ENCODE measurements at regions not wholly inside any gene's neighbourhood (a gene's known extent, or its start where the extent isn't known, plus 50 kb on each side); places are given as distances from the start of the nearest gene placed in this dataset.

- peaks cover 3% of the 10 kb centered on the region; the same call in 1 of the 2 replicates for H3K4me1 Mint-ChIP-seq
- CTCF ChIA-PET, result no interaction called here
- TF ChIP-seq TEAD4 (CRISPR knock-in tag; IDR thresholded peaks at IDR 0.05), result no peak
- TF ChIP-seq ZNF317 (CRISPR knock-in tag; IDR thresholded peaks at IDR 0.05; ENCODE audit: borderline replicate concordance, low read depth), result no peak
- TF ChIP-seq, protein P1, sequence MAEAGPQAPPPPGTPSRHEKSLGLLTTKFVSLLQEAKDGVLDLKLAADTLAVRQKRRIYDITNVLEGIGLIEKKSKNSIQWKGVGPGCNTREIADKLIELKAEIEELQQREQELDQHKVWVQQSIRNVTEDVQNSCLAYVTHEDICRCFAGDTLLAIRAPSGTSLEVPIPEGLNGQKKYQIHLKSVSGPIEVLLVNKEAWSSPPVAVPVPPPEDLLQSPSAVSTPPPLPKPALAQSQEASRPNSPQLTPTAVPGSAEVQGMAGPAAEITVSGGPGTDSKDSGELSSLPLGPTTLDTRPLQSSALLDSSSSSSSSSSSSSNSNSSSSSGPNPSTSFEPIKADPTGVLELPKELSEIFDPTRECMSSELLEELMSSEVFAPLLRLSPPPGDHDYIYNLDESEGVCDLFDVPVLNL (CRISPR knock-in tag; IDR thresholded peaks at IDR 0.05; ENCODE audit: borderline replicate concordance, low read depth), result no peak
- TF ChIP-seq FOXP1 (CRISPR knock-in tag; IDR thresholded peaks at IDR 0.05; ENCODE audit: borderline replicate concordance), result no peak
- TF ChIP-seq, protein P2, sequence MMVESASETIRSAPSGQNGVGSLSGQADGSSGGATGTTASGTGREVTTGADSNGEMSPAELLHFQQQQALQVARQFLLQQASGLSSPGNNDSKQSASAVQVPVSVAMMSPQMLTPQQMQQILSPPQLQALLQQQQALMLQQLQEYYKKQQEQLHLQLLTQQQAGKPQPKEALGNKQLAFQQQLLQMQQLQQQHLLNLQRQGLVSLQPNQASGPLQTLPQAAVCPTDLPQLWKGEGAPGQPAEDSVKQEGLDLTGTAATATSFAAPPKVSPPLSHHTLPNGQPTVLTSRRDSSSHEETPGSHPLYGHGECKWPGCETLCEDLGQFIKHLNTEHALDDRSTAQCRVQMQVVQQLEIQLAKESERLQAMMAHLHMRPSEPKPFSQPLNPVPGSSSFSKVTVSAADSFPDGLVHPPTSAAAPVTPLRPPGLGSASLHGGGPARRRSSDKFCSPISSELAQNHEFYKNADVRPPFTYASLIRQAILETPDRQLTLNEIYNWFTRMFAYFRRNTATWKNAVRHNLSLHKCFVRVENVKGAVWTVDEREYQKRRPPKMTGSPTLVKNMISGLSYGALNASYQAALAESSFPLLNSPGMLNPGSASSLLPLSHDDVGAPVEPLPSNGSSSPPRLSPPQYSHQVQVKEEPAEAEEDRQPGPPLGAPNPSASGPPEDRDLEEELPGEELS (CRISPR knock-in tag; IDR thresholded peaks at IDR 0.05), result no peak
- no peak for TF ChIP-seq ZNF423 (CRISPR knock-in tag; IDR thresholded peaks at IDR 0.05)
- TF ChIP-seq NFE2L1 (CRISPR knock-in tag; IDR thresholded peaks at IDR 0.05), result no peak
- TF ChIP-seq NFATC4 (CRISPR knock-in tag; IDR thresholded peaks at IDR 0.05), result no peak
- TF ChIP-seq ZNF416 (CRISPR knock-in tag; IDR thresholded peaks at IDR 0.05), result no peak
- no peak for TF ChIP-seq NR2C2 (CRISPR knock-in tag; IDR thresholded peaks at IDR 0.05)
- TF ChIP-seq, protein P3, sequence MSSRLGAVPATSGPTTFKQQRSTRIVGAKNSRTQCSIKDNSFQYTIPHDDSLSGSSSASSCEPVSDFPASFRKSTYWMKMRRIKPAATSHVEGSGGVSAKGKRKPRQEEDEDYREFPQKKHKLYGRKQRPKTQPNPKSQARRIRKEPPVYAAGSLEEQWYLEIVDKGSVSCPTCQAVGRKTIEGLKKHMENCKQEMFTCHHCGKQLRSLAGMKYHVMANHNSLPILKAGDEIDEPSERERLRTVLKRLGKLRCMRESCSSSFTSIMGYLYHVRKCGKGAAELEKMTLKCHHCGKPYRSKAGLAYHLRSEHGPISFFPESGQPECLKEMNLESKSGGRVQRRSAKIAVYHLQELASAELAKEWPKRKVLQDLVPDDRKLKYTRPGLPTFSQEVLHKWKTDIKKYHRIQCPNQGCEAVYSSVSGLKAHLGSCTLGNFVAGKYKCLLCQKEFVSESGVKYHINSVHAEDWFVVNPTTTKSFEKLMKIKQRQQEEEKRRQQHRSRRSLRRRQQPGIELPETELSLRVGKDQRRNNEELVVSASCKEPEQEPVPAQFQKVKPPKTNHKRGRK (CRISPR knock-in tag; IDR thresholded peaks at IDR 0.05; ENCODE audit: borderline replicate concordance), result no peak
- TF ChIP-seq ZNF532 (CRISPR knock-in tag; IDR thresholded peaks at IDR 0.05; ENCODE audit: borderline replicate concordance), result no peak
- TF ChIP-seq OVOL2 (CRISPR knock-in tag; IDR thresholded peaks at IDR 0.05; ENCODE audit: borderline replicate concordance), result no peak
- TF ChIP-seq ZNF671 (CRISPR knock-in tag; IDR thresholded peaks at IDR 0.05), result no peak
- TF ChIP-seq ZNF232 (CRISPR knock-in tag; IDR thresholded peaks at IDR 0.05), result no peak
- TF ChIP-seq EMX1 (CRISPR knock-in tag; IDR thresholded peaks at IDR 0.05), result no peak
- no peak for TF ChIP-seq USF2 (CRISPR knock-in tag; IDR thresholded peaks at IDR 0.05)
- H3K27ac Mint-ChIP-seq, result no peak overlapping the region
- H3K4me3 Mint-ChIP-seq, result no peak overlapping the region
- DNase-seq (ENCODE audit: low spot score), result no peak
- POLR2A ChIA-PET, result no interaction called here
- no peak for ATAC-seq
- H3K36me3 Mint-ChIP-seq, result no peaks in the 10 kb centered on the region
- no peaks in the 10 kb centered on the region; the same call in 1 of the 2 replicates for H3K27me3 Mint-ChIP-seq (ENCODE audit: low read depth)
- peaks cover 8% of the 10 kb centered on the region for H3K9me3 Mint-ChIP-seq
Measured at GRCh38 chr12:67096533-67097318, 172.4 kb upstream of the CAND1 start.
